ENCODE measurements at regions not wholly inside any gene's neighbourhood (a gene's known extent, or its start where the extent isn't known, plus 50 kb on each side); places are given as distances from the start of the nearest gene placed in this dataset.

GRCh38 chr9:80632041-80632440, 1057.3 kb downstream of the TLE1 start:
- no peak for DNase-seq (ENCODE audit: extremely low read depth, low read depth)

GRCh38 chr9:80622508-80622907, 1050.7 kb downstream of the TLE4 start:
- no peak for TF ChIP-seq CTCF (IDR thresholded peaks at IDR 0.05; ENCODE audit: low read depth, low read length)
- DNase-seq (ENCODE audit: extremely low read depth, low read depth): no peak

More at GRCh38 chr9:80632041-80632440, 1057.3 kb downstream of the TLE1 start:
- TF ChIP-seq CTCF (IDR thresholded peaks at IDR 0.05; ENCODE audit: low read depth, low read length): no peak

- no peak for TF ChIP-seq CTCF (IDR thresholded peaks at IDR 0.05; ENCODE audit: low read depth, low read length)
- DNase-seq (ENCODE audit: extremely low read depth, low read depth): no peak
Observed at GRCh38 chr9:80619356-80619755, 1047.6 kb downstream of the TLE4 start.

DNA sequence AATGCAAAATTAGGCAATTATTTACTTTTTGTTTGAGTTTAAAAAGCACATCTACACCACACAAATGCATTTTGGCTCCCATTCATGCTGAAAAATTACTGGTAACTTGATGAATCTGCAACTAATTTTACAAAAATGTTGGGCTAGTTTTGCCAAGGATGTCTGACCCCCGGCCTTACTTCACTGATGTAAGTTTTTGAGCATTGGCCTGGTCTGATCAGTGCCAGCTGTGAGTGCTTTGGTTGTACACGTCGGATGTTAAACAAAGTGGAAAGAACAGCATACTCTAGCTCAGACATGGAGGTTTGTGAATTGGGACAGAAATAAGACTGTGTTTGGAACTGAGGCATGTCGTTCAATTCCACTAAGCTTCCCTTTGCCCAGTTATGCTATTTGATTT, 1044.2 kb downstream of the TLE4 start:
- TF ChIP-seq CTCF (IDR thresholded peaks at IDR 0.05; ENCODE audit: low read depth, low read length): no peak
- DNase-seq (ENCODE audit: extremely low read depth, low read depth): peak; percentile 61

DNA sequence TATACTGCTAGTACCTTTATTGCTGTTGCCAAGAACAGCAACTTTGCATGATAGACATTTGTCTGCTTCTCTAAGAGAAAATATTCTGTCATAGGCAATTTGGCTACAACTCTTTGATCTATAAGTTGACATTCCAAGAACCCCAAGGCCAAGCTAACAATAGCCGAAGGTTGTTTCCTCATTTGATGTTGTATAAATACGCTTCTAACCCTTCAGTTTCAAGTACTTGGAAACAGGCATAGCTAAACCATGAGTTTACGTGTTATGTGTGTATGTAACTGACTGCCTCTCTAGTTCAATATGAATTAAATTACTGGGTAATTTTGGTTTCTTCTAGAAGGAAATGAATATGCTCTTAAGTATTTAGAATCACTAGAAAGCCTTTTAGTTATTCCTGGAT, 1034.0 kb downstream of the TLE4 start:
- no peak for TF ChIP-seq CTCF (IDR thresholded peaks at IDR 0.05; ENCODE audit: low read depth, low read length)
- no peak for DNase-seq (ENCODE audit: extremely low read depth, low read depth)

DNA sequence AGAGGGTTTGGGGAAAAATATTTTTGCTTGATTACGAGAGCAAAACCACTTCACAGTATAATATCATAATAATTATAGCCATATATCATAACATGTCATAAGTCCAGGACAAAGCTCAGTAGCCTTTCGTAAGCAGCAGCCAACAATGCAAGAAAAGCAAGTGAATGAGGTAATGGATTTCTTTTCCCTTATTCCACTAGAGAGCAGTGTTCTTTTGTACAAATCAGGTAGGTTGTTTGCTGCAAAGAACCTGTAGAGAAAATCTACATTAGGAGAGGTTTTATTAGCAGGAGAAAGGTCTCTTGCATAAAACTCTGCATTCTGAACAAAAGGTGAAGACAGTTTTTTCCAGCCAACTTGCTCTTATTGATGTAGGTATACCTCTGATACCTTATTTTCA, 1033.4 kb downstream of the TLE4 start:
- TF ChIP-seq CTCF (IDR thresholded peaks at IDR 0.05; ENCODE audit: low read depth, low read length): peak; percentile 49
- peak; percentile 14 for DNase-seq (ENCODE audit: extremely low read depth, low read depth)

GRCh38 chr9:80602291-80602690, 1030.5 kb downstream of the TLE4 start:
- TF ChIP-seq CTCF (IDR thresholded peaks at IDR 0.05; ENCODE audit: low read depth, low read length): no peak
- DNase-seq (ENCODE audit: extremely low read depth, low read depth): no peak

Measured in AG09319 (cell line).